Nephron (organoid): ENCODE measurements at regions not wholly inside any gene's neighbourhood (a gene's known extent, or its start where the extent isn't known, plus 50 kb on each side); places are given as distances from the start of the nearest gene placed in this dataset.
A peak's percentile ranks its signal among the peaks of the same experiment; 100 is the strongest.

Experiments used
- H3K27ac Mint-ChIP-seq, 3 experiments: 2 replicates each; pipeline ENCODE4 v1.8.0; 2020; ENCODE audit warnings: mixed read lengths in 3 of 3, mild to moderate bottlenecking in 2 of 3, moderate library complexity in 1 of 3
- H3K27me3 Mint-ChIP-seq: 2 replicates; pipeline ENCODE4 v1.8.0; 2021; ENCODE audit warnings: low read depth, mild to moderate bottlenecking, moderate library complexity, mixed read lengths
- H3K36me3 Mint-ChIP-seq: 2 replicates; pipeline ENCODE4 v1.8.0; 2020; ENCODE audit warnings: low read depth, mixed read lengths
- H3K4me1 Mint-ChIP-seq: 2 replicates; pipeline ENCODE4 v1.8.0; 2020; ENCODE audit warnings: mixed read lengths
- H3K4me3 Mint-ChIP-seq, 3 experiments: 2 replicates each; pipeline ENCODE4 v1.8.0; 2020; ENCODE audit warnings: mild to moderate bottlenecking in 3 of 3, mixed read lengths in 3 of 3, moderate library complexity in 2 of 3
- H3K9me3 Mint-ChIP-seq: 2 replicates; pipeline ENCODE4 v1.8.0; 2020; ENCODE audit warnings: mixed read lengths
- CTCF ChIP-seq, 3 experiments: fragments of 200-600 bp; sonication (generic); IDR thresholded peaks; one replicate each; pipeline ENCODE4 v1.5.0; 2021; ENCODE audit warnings: antibody characterized with exemption in 3 of 3; ENCODE audit not compliant: unreplicated experiment in 3 of 3

DNA sequence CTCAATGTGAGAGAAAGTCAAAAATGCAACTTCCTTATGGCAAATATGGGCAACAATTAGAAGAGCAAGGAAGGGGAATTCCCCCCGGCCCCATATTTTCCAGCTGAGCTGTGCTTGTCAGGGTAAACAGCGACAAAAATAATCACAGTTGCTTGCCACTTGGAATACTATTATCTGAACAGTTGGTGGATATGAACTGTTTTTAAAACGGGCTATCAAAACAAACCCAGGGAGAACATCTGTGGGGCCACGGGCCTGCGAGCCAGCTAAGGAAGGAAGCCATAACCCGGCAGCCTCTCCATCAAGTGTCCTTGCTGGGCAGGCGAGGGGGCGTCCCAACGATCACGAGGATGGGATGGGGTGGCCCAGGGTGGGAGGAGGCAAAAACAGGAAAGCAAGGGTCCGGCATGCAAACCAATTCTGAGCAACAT, 228.4 kb downstream of the ARHGAP12 start:
- H3K27ac Mint-ChIP-seq, result peak overlapping the region; percentile 79 to 94 (median 93)

DNA sequence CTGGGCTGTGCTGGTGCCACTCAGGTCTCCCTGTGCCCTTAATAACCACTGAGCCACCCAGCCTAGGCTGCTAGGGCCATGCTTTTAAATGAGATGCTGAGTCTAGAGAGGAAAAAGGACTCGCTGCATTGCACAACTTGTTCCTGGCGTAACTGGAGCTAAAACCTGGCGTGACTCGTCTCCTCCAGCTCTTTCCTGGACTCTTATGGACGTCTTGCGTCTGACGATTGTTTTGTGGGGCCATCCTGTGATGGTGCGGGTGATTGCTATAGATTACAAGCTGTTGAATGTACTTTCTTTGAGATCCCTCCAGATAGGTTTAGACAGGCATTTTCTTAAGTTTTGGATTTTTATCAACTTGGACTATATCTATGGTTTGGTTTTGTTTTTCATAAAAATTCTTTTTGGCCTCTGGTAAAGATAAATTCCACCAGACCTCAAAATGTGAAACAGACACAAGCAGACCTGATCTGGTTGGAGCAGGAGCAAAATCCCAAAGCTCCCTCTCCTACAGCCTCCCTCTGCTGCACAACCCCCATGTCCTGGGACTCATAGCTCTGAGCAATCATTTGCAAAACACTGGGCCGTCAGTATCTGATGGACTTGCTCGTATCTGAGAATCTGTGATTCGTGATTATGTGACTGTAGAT, 230.3 kb downstream of the ARHGAP12 start:
- Mint-ChIP-seq H3K27me3 (peaks cover 7% of the 10 kb centered on the region), H3K36me3 (peaks cover 6% of the 10 kb centered on the region), H3K4me1 (peaks cover 74% of the 10 kb centered on the region), H3K27ac (peak overlapping the region; percentile 64 to 94 (median 93)), H3K9me3 (peaks cover 10% of the 10 kb centered on the region), H3K4me3 (peak overlapping the region in 1 of 3 experiments; percentile 29)
- TF ChIP-seq CTCF (IDR thresholded peaks at IDR 0.05; ENCODE audit: unreplicated experiment in 3 of 3), result no peak

More for the DNA sequence above, 228.4 kb downstream of the ARHGAP12 start:
- Mint-ChIP-seq H3K36me3 (peaks cover 6% of the 10 kb centered on the region), H3K27me3 (peaks cover 7% of the 10 kb centered on the region), H3K4me3 (peak overlapping the region in 1 of 3 experiments; percentile 33), H3K9me3 (peaks cover 10% of the 10 kb centered on the region), H3K4me1 (peaks cover 70% of the 10 kb centered on the region)
- TF ChIP-seq CTCF (IDR thresholded peaks at IDR 0.05; ENCODE audit: unreplicated experiment in 3 of 3), result no peak

GRCh38 chr10:31697271-31698180, 231.1 kb downstream of the ARHGAP12 start:
- peaks cover 70% of the 10 kb centered on the region for H3K4me1 Mint-ChIP-seq

DNA sequence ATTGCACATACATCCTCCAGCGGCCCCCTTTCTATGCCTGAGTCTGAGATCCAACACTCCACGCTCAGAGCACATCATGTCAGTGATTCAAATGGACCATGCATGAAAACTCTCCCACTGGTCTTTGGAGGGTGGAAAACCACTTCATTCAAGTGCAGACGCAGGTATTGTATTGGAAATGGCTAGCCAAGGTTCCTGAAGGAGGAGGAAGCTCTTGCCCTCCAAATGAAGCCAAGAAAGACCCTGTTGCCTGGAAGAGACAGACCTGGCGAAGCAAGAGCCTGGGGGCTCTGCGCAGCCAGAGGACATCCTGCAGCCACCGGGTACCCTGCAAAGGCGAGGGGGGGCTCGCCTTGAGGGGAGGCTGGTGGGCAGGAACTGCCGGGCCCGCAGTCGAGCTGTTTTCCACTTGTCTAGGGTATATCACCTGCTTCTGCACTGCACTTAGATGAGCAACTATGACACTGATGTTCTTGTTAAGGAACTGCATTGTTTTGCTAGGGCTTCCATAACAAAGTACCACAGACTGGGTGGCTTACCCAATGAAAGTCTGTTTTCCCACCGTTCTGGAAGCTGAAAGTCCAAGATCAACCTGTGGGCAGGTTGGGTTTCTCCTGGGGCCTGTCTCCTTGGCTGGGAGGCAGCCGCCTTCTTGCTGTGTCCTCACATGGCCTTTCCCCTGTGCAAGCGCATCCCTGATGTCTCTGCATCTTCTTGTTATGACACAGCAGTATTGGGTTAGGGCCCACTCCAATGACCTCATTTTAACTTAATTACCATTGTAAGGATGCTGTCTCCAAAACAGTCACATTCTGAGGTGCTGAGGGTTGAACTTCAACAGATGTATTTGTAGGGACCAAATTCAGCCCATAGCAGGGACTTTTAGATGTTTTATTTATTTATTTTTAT, 233.4 kb downstream of the ARHGAP12 start:
- no peak overlapping the region for H3K4me3 Mint-ChIP-seq
- peaks cover 3% of the 10 kb centered on the region for H3K36me3 Mint-ChIP-seq
- peaks cover 46% of the 10 kb centered on the region for H3K4me1 Mint-ChIP-seq
- H3K27ac Mint-ChIP-seq, result peak overlapping the region in 1 of 3 experiments; percentile 56
- no peak for TF ChIP-seq CTCF (IDR thresholded peaks at IDR 0.05; ENCODE audit: unreplicated experiment in 3 of 3)
- peaks cover 7% of the 10 kb centered on the region for H3K9me3 Mint-ChIP-seq
- H3K27me3 Mint-ChIP-seq, result no peaks in the 10 kb centered on the region

More at GRCh38 chr10:31697271-31698180, 231.1 kb downstream of the ARHGAP12 start:
- H3K9me3 Mint-ChIP-seq, result peaks cover 5% of the 10 kb centered on the region
- peak overlapping the region in 1 of 3 experiments; percentile 47 for H3K4me3 Mint-ChIP-seq
- peaks cover 4% of the 10 kb centered on the region for H3K36me3 Mint-ChIP-seq
- peaks cover 7% of the 10 kb centered on the region for H3K27me3 Mint-ChIP-seq
- no peak for TF ChIP-seq CTCF (IDR thresholded peaks at IDR 0.05; ENCODE audit: unreplicated experiment in 3 of 3)
- H3K27ac Mint-ChIP-seq, result peak overlapping the region; percentile 75 to 94 (median 93)

- H3K9me3 Mint-ChIP-seq, result peaks cover 16% of the 10 kb centered on the region
- no peak for TF ChIP-seq CTCF (IDR thresholded peaks at IDR 0.05; ENCODE audit: unreplicated experiment in 3 of 3)
Measured at GRCh38 chr10:31694126-31694685, 234.4 kb downstream of the ARHGAP12 start.

More at GRCh38 chr10:31694126-31694685, 234.4 kb downstream of the ARHGAP12 start:
- peaks cover 37% of the 10 kb centered on the region for H3K4me1 Mint-ChIP-seq
- H3K36me3 Mint-ChIP-seq, result peaks cover 3% of the 10 kb centered on the region
- H3K4me3 Mint-ChIP-seq, result no peak overlapping the region
- peak overlapping the region in 1 of 3 experiments; percentile 56 for H3K27ac Mint-ChIP-seq
- no peaks in the 10 kb centered on the region for H3K27me3 Mint-ChIP-seq
